Ascending aorta (tissue), 2 donors: ENCODE measurements at regions not wholly inside any gene's neighbourhood (a gene's known extent, or its start where the extent isn't known, plus 50 kb on each side); places are given as distances from the start of the nearest gene placed in this dataset.

Experiments
- DNase-seq, 2 donors: peaks; one replicate each; pipeline ENCODE4 v3.0.0-alpha.2; 2019; ENCODE audit warnings: low spot score in 2 of 2
- H3K27ac ChIP-seq, 2 donors: fragments of 200-600 bp; sonication (generic); one replicate each; pipeline ENCODE4 v1.5.1; 2016 to 2017; ENCODE audit warnings: mild to moderate bottlenecking in 1 of 2
- H3K27me3 ChIP-seq: fragments of 200-600 bp; sonication (generic); one replicate; pipeline ENCODE4 v1.5.1; 2017
- H3K36me3 ChIP-seq, 2 donors: fragments of 200-600 bp; sonication (generic); one replicate each; pipeline ENCODE4 v1.5.1; 2016
- H3K4me1 ChIP-seq, 2 donors: fragments of 200-600 bp; sonication (generic); one replicate each; pipeline ENCODE4 v1.5.1; 2016 to 2017; ENCODE audit warnings: mild to moderate bottlenecking in 1 of 2
- H3K4me3 ChIP-seq, 2 donors: fragments of 200-600 bp; sonication (generic); one replicate each; pipeline ENCODE4 v1.5.1; 2016 to 2017; ENCODE audit warnings: mild to moderate bottlenecking in 1 of 2
- H3K9me3 ChIP-seq, 2 donors: fragments of 200-600 bp; sonication (generic); one replicate each; pipeline ENCODE4 v1.5.1; 2016
- intact Hi-C: fragments of 100-400 bp; cut with DNase I; formaldehyde crosslinking; loops from one replicate; pipeline ENCODE4 v1.15.1; 2023
- TF ChIP-seq, protein P1 (sequence below), 3 experiments: fragments of 200-600 bp in 2 of 3; fragments of 450-650 bp in 1 of 3; sonication (generic) in 2 of 3; IDR thresholded peaks; one replicate each; pipeline ENCODE4 v1.5.1; 2016 to 2019; ENCODE audit warnings: antibody characterized with exemption in 3 of 3, mild to moderate bottlenecking in 1 of 3, moderate library complexity in 1 of 3

DNA sequence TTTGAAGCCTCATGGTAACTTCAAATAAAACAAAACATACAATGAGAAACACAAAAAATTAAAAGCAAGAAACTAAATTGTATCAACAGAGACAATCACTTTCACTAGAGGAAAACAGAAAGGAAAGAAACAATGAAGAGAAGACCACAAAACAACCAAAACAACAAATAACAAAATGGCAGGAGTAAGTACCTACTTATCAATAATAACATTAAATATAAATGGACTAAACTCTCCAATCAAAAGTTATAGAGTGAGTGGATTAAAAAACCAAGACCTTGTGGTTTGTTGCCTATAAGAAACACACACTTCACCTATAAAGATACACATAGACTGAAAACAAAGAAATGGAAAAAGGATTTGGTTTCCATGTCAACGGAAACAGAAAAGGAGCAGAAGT, 830.1 kb upstream of the TMEFF2 start:
- no peaks in the 10 kb centered on the region for H3K4me1 ChIP-seq
- no peaks in the 10 kb centered on the region for H3K27me3 ChIP-seq
- intact Hi-C loops, result no loop called here
- no peak overlapping the region for H3K4me3 ChIP-seq
- TF ChIP-seq, protein P1, sequence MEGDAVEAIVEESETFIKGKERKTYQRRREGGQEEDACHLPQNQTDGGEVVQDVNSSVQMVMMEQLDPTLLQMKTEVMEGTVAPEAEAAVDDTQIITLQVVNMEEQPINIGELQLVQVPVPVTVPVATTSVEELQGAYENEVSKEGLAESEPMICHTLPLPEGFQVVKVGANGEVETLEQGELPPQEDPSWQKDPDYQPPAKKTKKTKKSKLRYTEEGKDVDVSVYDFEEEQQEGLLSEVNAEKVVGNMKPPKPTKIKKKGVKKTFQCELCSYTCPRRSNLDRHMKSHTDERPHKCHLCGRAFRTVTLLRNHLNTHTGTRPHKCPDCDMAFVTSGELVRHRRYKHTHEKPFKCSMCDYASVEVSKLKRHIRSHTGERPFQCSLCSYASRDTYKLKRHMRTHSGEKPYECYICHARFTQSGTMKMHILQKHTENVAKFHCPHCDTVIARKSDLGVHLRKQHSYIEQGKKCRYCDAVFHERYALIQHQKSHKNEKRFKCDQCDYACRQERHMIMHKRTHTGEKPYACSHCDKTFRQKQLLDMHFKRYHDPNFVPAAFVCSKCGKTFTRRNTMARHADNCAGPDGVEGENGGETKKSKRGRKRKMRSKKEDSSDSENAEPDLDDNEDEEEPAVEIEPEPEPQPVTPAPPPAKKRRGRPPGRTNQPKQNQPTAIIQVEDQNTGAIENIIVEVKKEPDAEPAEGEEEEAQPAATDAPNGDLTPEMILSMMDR (IDR thresholded peaks at IDR 0.05), result no peak
- no peak overlapping the region for H3K27ac ChIP-seq
- no peak for DNase-seq
- no peaks in the 10 kb centered on the region for H3K9me3 ChIP-seq
- no peaks in the 10 kb centered on the region for H3K36me3 ChIP-seq

DNA sequence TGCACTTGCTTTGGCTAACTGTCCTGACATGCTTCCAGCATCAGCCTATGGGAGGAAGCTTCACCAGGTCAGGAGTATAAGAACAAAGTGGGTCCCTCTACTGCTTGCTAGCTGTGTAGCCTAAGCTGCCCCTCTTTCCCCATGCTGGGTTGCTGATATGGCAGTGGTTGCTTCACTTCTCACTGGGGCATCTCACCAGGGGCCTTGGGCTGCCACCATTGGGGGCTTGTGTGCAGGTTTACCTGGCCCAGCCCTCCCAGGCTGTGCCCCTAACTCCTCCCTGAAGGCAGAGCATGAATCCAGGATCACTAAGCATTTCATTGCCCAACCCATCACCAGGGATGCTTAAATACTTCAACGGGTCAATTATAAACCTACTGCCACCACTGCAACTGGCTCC, 817.1 kb upstream of the TMEFF2 start:
- no peak overlapping the region for H3K27ac ChIP-seq
- H3K4me1 ChIP-seq, result no peaks in the 10 kb centered on the region
- no peaks in the 10 kb centered on the region for H3K27me3 ChIP-seq
- no peak for DNase-seq
- intact Hi-C loops, result no loop called here
- TF ChIP-seq, protein P1 (IDR thresholded peaks at IDR 0.05), result no peak
- H3K9me3 ChIP-seq, result no peaks in the 10 kb centered on the region
- no peak overlapping the region for H3K4me3 ChIP-seq
- no peaks in the 10 kb centered on the region for H3K36me3 ChIP-seq

DNA sequence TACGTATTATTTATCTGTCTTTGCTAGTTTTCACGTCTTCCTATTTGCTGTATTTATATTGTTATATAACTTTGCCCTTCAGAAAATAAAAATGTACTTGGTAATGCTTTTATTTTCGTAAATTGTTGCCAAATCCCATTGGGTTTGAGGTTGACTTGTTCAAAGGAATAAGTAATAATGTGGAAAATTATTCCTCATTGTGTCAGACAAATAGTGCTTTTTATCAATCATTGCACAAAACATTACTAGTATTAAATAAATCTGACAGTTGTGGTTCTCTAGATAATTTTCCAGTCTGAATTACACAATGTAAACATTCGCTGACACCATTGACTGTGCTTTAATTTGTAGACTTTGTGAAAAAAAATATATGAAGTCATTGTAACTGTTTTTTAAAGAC, 798.3 kb upstream of the TMEFF2 start:
- TF ChIP-seq, protein P1 (IDR thresholded peaks at IDR 0.05), result no peak
- intact Hi-C loops, result no loop called here

DNA sequence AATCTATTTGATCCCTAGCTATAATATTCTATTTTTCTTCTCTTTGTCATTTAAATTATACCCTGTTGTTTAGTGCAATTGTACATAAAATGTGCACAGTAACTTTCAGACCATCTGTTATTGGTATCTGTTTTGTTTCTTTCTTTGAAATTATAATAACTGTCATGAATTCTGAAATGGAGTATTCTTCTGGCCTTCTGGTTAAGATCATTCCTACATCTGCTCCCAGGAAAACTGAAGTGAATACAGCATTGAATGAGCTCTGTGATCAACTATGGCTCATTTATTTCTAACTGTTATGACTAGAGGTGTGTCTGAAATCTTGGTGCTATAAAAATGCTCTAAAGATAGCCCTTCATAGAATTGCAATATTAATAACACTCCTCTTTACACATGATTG, 788.4 kb upstream of the TMEFF2 start:
- intact Hi-C loops, result no loop called here
- Histone ChIP-seq H3K4me3 (no peak overlapping the region), H3K4me1 (no peaks in the 10 kb centered on the region), H3K36me3 (no peaks in the 10 kb centered on the region), H3K9me3 (no peaks in the 10 kb centered on the region), H3K27ac (no peak overlapping the region), H3K27me3 (no peaks in the 10 kb centered on the region)
- TF ChIP-seq, protein P1 (IDR thresholded peaks at IDR 0.05), result no peak
- no peak for DNase-seq

More for the DNA sequence above, 798.3 kb upstream of the TMEFF2 start:
- no peaks in the 10 kb centered on the region for H3K9me3 ChIP-seq
- no peak overlapping the region for H3K4me3 ChIP-seq
- no peaks in the 10 kb centered on the region for H3K4me1 ChIP-seq
- no peak for DNase-seq
- H3K27ac ChIP-seq, result no peak overlapping the region
- no peaks in the 10 kb centered on the region for H3K36me3 ChIP-seq
- no peaks in the 10 kb centered on the region for H3K27me3 ChIP-seq

DNA sequence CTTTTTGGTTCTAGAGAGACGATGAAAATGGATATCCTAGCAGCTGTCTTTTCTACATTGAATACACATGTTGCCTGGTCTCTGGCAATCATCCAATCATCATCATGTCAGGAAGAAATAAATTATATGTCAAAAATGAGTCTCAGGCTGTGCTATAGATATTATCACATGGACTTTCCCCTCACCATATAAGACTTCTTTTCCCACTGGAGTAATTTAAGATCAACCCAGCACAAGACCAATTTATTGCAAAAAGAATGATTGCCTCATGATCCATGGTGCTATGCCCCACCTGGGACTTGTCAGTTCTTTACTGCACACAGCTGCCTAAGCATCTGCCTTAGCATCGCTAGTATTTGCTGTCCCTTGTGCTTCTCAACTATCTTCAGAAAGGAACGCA, 783.7 kb upstream of the TMEFF2 start:
- TF ChIP-seq, protein P1 (IDR thresholded peaks at IDR 0.05), result no peak
- no peaks in the 10 kb centered on the region for H3K4me1 ChIP-seq
- H3K27ac ChIP-seq, result no peak overlapping the region
- no peaks in the 10 kb centered on the region for H3K27me3 ChIP-seq
- H3K9me3 ChIP-seq, result no peaks in the 10 kb centered on the region
- H3K36me3 ChIP-seq, result no peaks in the 10 kb centered on the region
- intact Hi-C loops, result no loop called here
- DNase-seq, result no peak
- H3K4me3 ChIP-seq, result no peak overlapping the region

GRCh38 chr2:192971981-192972380, 777.2 kb upstream of the TMEFF2 start:
- no peak overlapping the region for H3K27ac ChIP-seq
- no peaks in the 10 kb centered on the region for H3K4me1 ChIP-seq
- H3K4me3 ChIP-seq, result no peak overlapping the region
- H3K36me3 ChIP-seq, result no peaks in the 10 kb centered on the region
- no peaks in the 10 kb centered on the region for H3K27me3 ChIP-seq
- intact Hi-C loops, result no loop called here
- no peak for DNase-seq
- TF ChIP-seq, protein P1 (IDR thresholded peaks at IDR 0.05), result no peak
- no peaks in the 10 kb centered on the region for H3K9me3 ChIP-seq
